Activated CD4-positive, CD25-positive, alpha-beta regulatory T cell treated with anti-CD3 and anti-CD28 coated beads, Interleukin-2, amount 50 U/mL, for 16 hours (primary cell): ENCODE measurements at regions not wholly inside any gene's neighbourhood (a gene's known extent, or its start where the extent isn't known, plus 50 kb on each side); places are given as distances from the start of the nearest gene placed in this dataset.

Source experiments
- DNase-seq: peaks from one replicate; pipeline ENCODE4 v3.0.0-alpha.2; 2020; ENCODE audit warnings: low read depth, low spot score

DNA sequence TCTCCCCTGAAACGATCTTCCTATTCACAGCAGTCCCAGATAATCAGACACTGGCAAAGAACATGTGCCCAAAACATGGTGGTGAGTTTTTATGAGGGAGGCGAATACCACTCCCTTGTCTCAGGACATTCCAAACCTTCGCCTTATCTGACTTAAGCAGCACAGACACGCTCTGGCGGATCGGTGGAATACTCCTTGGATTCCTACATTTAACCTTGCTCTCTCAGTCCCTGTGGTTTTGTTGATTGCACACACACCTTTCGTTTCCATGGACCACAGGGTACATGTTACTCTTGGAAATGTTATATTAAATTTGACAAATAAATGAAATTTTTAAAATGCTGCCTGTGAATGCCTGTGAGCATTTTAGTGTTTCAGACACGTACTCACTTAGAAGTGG lies 87.8 kb upstream of the CPEB4 start:
- DNase-seq = no peak

DNA sequence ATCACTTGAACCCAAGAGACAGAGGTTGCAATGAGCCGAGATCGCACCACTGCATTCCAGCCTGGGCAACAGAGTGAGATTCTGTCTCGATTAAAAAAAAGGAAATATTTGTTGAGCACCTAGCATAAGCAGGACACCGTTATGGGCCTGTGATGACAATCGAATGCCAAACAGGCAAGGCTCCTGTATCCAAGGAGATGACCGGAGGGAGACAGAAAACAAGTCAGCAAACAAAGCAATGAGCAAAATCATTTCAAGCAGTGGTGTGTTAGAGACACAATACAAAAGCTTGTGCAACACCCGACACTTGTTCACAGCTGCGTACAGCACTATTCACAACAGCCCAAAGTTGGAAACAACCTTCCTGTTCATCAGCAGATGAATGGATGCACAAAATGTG lies 87.1 kb upstream of the CPEB4 start:
- no peak for DNase-seq

DNA sequence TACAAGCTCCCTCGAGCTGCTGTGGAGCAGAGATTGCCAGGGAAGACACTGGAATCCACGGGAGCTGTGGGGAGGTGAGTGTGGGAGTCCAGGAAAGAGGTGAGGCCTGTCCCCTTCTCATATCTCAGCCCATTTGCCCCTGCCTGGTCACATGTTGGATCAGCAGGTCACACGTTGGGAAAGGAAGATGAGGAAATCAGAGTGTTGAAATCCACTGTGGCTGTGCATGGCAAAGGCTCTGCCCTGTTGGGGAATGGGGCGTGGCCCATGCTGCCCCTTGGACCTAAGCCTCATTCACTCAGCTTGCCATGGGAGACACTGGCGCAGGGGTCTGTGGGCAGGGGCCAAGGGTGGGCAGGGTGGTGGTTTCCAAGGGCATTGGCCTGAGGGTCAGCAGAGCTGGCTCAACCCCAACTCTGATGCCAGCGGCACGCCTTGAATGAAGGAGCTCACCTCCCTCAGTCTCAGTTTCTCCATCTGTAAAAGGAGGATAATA lies 85.4 kb upstream of the CPEB4 start:
- DNase-seq = no peak

DNA sequence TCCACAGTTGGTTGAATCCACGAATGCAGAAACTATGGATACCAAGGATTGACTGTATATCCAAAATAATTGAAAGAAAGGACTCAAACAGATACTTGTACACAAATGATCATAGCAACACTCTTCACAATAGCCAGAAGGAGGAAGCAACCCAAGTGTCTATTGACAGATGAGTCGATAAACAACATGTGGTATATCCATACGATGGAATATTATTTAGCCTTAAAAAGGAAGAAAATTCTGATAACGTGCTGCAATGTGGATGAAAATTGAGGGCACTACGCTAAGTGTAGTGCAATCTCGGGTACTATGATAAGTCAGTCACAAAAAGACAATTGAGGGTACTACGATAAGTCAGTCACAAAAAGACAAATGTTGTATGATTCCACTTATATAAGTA lies 83.6 kb upstream of the CPEB4 start:
- no peak for DNase-seq

DNA sequence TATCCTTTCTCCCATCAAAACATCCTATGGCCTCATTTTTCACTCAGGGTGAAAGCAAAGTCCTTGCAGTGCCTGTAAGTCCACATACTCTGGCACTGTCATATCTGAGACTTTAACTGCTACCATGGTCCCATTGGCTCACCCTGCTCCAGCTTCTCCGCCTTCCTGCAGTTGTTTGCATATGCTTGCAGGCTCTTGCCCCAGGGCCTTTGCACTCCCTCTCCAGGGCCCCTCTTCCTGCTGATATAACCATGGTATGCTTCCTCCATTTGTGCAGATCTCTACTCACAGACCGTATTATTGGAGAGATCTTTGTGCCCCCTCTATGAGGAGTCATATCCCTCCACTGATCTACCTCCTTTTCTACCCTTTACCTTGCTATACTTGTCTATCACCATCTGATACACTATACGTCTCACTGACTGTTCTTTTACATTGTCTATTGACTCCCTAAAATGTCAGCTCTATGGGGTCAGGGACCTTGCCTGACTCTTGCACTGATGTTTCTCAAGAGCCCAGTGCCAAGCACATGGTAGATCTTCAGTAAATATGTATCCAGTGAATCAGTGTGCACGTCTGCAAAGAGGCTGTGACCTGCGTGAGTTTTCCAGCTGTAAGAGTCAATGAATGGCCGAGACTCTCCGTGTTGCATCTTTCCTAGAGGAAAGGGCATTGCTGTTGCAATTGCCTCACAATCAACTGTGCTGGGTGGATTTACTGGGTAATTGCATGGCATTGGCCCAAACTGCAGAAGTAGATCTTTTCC lies 81.7 kb upstream of the CPEB4 start:
- DNase-seq = no peak

DNA sequence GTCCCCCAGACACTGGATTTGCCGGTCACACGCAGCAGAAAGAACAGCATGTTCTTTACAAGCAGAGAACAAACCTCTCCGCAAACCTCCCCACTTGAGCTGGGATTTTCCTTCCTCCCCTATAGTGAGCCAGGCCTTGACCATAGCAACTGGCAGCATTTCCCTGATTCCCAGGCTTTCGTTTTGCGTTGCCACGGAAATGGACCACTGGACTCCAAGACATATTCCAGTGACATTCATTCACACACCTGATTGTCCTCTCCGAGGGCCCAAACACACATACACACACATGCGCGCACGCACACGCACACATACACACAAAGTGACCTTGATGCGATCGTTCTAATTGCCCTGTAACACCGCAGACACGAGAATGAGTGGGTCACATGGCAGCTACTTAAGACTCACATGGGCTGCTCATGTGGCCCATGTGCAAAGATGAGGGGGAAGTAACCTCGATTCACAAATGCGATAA lies 80.9 kb upstream of the CPEB4 start:
- DNase-seq = no peak

DNA sequence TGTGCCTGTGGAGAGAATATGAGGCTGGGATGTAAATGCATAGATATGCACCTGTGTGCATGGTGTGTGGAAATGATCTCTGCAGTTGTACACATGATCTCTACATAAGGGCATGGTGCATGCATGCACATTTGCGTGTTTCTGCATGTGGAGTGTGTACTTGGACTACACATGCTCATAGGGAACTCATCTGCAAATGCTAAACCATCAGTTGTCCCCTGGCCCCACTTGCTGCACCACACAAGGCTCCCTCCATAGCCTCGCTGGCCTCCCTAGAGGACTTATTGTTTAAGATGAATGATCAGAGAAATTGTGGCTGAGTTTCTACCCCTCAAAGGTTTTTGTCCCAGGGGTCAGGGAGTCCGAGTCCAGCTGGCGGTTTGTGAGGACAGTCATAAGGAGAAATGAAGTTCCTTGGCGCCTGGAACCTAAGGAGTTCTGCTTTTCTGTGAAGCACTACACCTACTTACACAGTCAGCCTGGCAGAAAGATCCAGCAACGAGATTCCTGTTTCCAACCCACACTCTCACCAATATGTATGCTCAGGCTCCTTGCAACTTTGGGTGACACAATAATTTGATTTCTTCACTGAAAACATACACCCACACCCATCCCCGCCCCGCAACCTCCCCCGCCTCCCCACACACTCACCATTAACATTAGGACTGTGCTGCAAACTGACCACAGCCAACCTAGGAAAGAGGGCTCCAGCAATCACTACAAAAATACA lies 79.9 kb upstream of the CPEB4 start:
- DNase-seq = no peak

DNA sequence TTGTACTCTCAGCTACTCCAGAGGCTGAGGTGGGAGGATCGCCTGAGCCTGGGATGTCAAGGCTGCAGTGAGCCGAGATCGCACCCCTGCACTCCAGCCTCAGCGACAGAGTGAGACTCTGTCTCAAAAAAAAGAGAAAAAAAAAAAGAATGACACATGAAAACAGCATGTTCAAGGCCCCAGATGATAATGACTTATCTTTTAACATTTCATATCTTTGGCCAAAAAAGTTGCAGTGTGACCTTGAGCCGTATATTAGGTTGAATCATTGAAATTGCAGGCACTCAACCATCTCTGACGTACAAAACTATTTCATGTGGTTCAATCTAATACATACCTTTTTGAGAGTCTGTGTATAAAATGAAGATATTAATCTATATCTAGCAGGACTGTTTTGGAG lies 79.1 kb upstream of the CPEB4 start:
- DNase-seq = no peak

DNA sequence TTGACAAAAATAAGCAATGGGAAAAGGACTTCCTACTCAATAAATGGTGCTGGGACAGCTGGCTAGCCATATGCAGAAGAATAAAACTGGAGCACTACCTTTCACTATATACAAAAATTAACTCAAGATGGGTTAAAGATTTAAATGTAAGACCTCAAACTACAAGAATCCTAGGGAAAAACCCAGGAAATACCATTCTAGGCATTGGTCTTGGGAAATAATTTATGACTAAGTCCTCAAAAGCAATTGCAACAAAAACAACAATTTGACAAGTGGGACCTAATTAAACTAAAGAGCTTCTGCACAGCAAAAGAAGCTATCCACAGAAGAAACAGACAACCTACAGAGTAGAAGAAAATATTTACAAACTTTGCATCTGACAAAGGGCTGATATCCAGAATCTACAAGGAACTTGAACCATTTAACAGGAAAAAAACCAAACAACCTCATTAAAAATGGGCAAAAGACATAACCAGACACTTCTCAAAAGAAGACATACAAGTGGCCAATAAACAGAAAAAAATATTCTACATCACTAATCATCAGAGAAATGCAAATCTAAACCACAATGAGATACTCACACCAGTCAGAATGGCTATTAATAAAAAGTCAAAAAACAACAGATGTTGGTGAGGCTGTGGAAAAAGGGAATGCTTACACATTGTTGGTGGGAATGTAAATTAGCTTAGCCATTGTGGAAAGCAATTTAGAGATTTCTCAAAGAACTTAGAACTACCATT lies 75.2 kb upstream of the CPEB4 start:
- DNase-seq = no peak

DNA sequence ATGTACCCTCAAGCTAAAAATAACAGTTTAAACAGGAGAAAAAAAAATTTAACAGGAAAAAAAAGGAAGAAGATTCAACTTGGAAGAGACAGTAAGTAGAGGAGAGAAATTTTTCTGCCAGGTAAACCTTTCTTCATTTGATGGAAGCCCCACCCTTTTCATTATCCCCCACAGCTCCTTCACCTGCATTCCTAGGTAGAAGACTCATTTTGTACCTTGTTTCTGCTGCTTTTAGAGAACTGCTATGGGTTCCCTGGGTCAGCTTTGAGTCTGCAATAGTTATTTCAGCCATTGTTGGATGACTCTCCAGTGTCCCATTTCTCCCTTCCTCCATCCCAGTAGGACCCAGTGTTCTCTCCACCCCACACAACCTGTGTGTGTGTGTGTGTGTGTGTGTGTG lies 74.1 kb upstream of the CPEB4 start:
- DNase-seq = no peak

DNA sequence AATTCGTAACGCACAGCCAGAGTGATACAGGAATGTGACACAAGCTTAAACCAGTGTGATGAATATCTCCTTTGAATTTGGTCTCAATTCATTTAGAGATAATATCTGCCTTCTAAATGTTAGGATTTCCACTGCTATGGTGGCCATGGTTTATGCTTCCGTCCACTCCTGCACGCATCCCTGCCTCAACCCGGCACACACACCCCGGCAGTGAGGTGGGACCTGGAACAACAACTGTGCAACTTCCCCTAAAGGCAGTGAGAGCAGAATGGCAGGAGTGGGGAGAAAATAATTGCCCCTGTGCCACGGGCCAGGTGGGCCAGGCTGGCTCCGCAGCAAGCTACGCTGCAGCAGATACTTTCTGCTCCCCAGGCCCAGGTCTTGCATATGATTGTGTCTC lies 72.6 kb upstream of the CPEB4 start:
- no peak for DNase-seq

DNA sequence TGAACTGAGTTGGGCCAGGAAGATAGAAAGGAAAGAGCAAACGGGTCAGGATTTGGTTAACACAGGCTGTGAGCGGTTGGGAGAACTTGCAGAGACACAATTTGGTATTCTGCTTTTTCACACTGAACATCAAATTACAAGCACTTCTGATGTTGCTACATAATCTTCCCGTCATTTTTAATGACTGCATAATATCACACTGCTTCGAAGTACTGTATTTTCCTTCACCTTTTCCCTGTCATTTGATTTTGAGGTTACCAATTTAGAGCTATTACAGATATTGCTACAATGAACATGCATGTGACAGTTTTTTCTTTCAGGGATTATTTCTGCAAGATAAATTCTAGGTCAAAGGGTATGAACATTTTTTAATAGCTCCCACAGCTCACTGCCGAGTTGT lies 71.4 kb upstream of the CPEB4 start:
- no peak for DNase-seq

DNA sequence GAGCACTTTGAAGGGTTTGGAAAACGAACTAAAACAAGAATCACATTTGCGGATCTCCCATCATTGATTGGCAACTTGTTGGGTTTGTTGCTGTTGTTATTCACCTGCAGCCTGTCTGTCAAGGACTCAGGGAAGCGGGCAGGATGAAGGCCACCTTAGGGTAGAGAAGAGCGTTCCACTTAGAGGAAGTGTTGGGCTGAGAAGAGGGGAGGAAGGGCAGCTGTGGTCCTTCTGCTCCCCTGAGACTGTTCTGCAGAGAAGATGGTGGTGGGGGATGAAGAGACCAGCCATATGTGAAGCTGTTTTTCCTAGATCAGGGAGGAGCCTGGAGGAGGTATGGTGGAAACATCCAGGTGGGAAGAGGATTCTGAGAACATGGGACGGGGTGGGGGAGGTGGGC lies 70.6 kb upstream of the CPEB4 start:
- no peak for DNase-seq

DNA sequence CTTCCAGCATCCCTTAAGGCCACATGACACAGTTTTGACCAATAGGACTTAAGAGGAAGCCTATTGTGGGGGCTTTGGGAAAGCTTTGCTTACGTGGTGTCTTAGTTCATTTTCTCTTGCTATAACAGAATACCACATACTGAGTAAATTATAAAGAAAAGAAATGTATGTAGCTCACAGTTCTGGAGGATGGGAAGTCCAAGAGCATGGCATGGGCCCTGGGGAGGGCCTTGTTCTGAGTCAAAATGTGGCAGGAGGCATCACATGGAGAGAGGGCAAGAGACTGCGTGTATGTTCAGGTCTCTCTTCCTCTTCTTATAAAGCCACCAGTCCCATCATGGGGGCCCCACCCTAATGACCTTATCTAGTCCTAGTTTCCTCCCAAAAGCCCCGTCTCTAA lies 68.6 kb upstream of the CPEB4 start:
- no peak for DNase-seq

DNA sequence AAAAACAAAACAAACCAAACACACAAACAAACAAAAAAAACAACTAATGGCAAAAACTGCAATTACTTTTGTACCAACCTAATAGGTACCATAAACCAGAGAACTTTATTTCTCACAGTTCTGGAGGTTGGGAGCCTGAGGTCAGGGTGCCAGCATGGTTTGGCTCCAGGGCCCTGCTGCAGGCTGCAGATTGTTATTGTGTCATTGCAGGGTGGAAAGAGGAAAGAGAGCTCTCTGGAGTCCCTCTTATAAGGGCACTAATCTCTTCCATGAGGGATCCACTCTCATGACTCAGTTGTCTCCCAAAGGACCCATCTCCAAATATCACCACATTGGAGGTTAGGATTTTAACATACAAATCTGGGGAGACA lies 64.9 kb upstream of the CPEB4 start:
- no peak for DNase-seq

DNA sequence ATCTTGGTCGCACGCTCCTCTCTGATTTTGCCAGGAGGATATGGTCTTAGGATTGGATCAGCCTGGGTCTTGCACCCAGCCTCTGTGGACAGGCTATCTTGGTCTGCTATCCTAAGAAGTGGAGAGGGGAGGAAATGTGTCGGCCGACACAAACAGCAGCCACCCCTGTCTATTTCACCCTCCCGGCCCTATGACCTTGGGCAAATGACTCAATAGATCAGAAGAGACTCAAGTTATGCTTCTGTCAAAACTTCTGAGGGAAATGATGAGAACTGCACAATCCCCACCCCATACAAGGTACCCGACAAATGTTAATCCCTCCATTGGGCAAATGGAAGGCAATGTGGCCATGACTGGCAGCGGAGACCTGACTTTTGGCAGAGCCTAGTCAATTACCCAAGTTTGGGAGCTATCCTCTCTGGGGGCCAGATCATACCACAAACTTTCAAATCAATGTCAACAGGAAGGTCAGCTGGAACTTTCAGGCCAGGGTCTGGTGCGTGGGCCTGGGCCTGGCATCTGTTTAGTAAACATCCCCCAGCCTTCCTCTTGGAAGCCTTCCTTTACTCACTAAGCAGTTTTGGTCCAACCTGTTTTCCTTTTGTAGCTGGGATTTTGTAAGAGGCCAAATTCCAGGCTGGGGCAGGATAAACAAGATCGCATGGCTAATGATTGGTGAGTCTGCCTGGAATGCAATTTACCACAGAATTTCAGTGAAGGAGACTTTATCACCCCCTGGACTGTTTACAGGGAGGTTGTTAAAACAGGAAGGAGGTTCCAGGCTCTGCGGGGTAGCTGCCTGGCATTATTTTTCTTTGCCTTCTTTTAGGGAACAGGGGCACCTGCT lies 64.2 kb upstream of the CPEB4 start:
- DNase-seq = no peak

DNA sequence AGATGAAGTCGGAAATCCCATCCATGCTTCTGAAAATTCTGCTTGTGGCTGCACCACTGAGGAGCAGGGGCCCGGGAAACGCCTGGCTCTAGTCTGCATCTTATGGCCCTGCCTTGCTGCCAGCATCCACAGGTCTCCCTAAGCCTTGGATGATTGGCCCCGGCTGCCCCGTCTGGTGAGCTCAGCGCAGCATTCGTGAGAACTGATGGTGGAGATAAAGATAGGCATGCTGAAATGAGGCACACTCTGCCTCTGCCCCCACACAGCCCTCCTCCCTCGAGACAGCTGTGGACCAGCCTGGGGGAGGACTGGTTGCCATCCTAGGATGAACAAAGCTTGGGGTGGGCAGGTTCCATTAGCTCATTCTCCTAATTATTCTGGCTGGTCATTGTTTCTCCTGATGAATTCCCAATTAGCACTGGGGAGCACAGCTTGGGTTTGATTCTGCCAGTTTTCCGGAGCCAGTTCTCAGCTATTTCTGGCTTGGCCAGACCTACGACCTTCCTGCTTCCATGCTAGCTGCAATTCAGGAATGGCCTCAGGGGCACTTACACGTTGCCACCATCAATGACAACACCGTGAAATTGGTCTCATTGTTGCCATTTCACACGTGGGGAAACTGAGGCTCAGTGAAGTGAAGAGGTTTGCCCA lies 62.8 kb upstream of the CPEB4 start:
- no peak for DNase-seq

DNA sequence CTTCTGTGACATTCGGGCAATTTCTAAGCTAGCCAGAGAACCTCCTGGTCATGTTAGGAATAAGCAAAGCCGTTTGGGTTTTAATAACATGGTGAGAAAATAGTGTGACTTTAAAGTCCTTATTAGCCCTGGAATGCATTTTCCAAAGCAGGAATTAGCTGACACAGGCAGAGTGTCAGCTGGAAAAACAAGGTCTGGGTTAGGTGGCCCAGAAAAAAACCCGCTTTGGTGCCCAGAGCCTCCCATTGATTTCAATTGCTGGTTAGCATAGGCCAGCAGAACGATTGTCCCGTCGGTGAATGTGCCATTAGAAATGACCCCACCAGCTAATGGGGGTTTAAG lies 62.1 kb upstream of the CPEB4 start:
- no peak for DNase-seq

DNA sequence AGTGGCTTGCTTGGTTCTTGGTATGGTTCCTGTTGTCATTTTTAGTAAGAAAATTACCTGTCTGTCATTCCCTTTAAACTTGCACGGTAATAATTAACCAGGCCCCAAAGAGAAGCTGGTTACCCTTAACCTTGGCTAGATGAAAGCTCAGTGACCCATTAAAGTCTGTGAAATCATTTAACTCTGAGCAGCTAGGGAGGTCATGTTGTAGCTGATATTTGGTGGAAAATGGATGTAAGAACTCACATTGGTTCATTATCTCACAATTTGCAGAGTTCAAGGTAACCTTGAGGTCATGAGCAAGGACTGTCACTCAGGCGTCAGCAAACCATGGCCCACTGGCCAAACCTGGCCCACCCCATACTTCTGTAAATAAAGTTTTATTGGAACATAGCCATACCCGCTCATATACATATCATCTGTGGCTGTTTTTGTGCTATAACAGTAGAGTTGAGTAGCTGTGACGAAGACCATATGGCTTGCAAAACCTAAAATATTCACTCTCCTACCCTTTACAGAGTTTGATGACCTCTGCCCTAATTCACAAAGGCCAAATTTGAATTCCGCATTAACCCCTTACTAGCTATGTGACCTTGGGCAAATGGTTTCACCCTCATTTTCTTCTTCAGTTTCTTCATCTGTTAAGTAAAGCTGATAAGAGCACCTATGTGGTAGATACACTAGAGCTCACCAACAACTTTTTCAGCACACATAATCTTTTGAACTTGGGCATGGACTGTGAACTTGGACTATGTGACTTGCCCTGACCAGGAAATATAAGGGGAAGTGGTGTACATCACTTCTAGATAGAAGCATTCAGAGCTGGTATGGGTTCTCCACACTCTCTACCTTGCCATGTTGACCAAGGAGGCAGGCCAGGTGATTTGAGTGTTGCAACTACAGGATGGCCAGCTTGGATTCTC lies 61.5 kb upstream of the CPEB4 start:
- DNase-seq = no peak

DNA sequence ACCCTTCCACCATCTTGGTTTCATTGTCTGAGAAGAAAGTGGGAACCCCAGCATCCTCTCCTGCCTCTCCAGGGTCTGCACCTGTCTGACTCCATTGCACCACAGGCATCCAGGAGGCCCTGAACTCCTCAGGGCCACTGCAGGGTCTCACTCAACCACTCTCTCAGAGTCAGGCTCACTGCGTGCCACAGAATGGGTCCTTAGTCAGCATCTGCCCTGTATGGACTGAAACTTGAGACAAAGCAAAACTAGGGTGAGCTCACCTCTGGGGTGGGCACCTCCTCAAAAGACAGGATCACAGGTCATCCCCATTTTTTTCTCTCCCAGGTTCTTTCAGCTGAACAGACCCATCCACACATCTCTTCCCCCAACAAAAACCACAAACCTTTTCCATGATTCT lies 59.2 kb upstream of the CPEB4 start:
- DNase-seq = no peak
